CD4-positive, alpha-beta memory T cell (primary cell): ENCODE measurements at regions not wholly inside any gene's neighbourhood (a gene's known extent, or its start where the extent isn't known, plus 50 kb on each side); places are given as distances from the start of the nearest gene placed in this dataset.

Source experiments
- CTCF ChIA-PET: fragments of 350-600 bp; sonication (Branson Sonifier 250); formaldehyde crosslinking; loops from one replicate; lab custom pipeline; 2021; ENCODE audit warnings: inconsistent platforms; ENCODE audit not compliant: partially characterized antibody; lab: Charles Lee
- POLR2A ChIA-PET: fragments of 350-600 bp; sonication (Branson Sonifier 250); formaldehyde crosslinking; loops from one replicate; lab custom pipeline; 2021; ENCODE audit not compliant: partially characterized antibody; lab: Charles Lee
- DNase-seq, 5 donors: peaks; one replicate each; pipeline versions ENCODE4 v3.0.0 to v3.0.0-alpha.2; 2020 to 2022; ENCODE audit warnings: mixed read lengths in 1 of 5
- H3K27ac ChIP-seq: one replicate; pipeline ENCODE4 v1.7.0; 2013; ENCODE audit warnings: low read depth, low read length
- H3K27me3 ChIP-seq: 2 replicates; pipeline ENCODE4 v1.7.0; 2013; ENCODE audit warnings: mild to moderate bottlenecking, low read length, moderate library complexity; ENCODE audit not compliant: insufficient read depth
- H3K36me3 ChIP-seq: 2 replicates; pipeline ENCODE4 v1.7.0; 2013; ENCODE audit warnings: mild to moderate bottlenecking, low read length, moderate library complexity; ENCODE audit not compliant: insufficient read depth
- H3K4me1 ChIP-seq: 2 replicates; pipeline ENCODE4 v1.7.0; 2013; ENCODE audit warnings: mild to moderate bottlenecking, low read length, moderate library complexity; ENCODE audit not compliant: insufficient read depth
- H3K4me3 ChIP-seq, 2 donors: one replicate each; pipeline ENCODE4 v1.7.0; 2013; ENCODE audit warnings: low read length in 2 of 2, mild to moderate bottlenecking in 1 of 2
- H3K9me3 ChIP-seq, 2 donors: one replicate each; pipeline ENCODE4 v1.7.0; 2013; ENCODE audit warnings: low read length in 2 of 2, control low read depth in 1 of 2; ENCODE audit not compliant: control insufficient read depth in 1 of 2
- H3K27ac Mint-ChIP-seq, 7 donors: one replicate each; pipeline ENCODE4 v1.8.0; 2020 to 2021; ENCODE audit warnings: mixed read lengths in 7 of 7, mild to moderate bottlenecking in 6 of 7, inconsistent platforms in 3 of 7, moderate library complexity in 3 of 7
- H3K27me3 Mint-ChIP-seq, 2 donors: one replicate each; pipeline ENCODE4 v1.8.0; 2020 to 2021; ENCODE audit warnings: mixed read lengths in 2 of 2
- H3K36me3 Mint-ChIP-seq, 2 donors: one replicate each; pipeline ENCODE4 v1.8.0; 2020 to 2021; ENCODE audit warnings: mixed read lengths in 2 of 2, inconsistent platforms in 1 of 2, mild to moderate bottlenecking in 1 of 2
- H3K4me1 Mint-ChIP-seq, 4 donors: one replicate each; pipeline ENCODE4 v1.8.0; 2020 to 2021; ENCODE audit warnings: mixed read lengths in 4 of 4, mild to moderate bottlenecking in 1 of 4
- H3K4me3 Mint-ChIP-seq, 8 donors: one replicate each; pipeline ENCODE4 v1.8.0; 2020 to 2021; ENCODE audit warnings: mixed read lengths in 8 of 8, mild to moderate bottlenecking in 7 of 8, moderate library complexity in 6 of 8, inconsistent platforms in 3 of 8
- H3K9me3 Mint-ChIP-seq, 8 donors: one replicate each; pipeline ENCODE4 v1.8.0; 2020 to 2021; ENCODE audit warnings: mixed read lengths in 8 of 8, mild to moderate bottlenecking in 5 of 8, inconsistent platforms in 3 of 8, moderate library complexity in 1 of 8
- intact Hi-C: fragments of 100-400 bp; cut with micrococcal nuclease; formaldehyde crosslinking; loops from one replicate; pipeline ENCODE4 v1.15.1; 2023

GRCh38 chr21:17352996-17353655 lies 159.7 kb upstream of the CXADR start:
- Mint-ChIP-seq H3K36me3 (no peaks in the 10 kb centered on the region), H3K4me3 (no peak overlapping the region), H3K4me1 (no peaks in the 10 kb centered on the region), H3K27ac (no peak overlapping the region), H3K9me3 (peaks cover 0 to 8% (median under 1%) of the 10 kb centered on the region in 8 donors), H3K27me3 (peaks cover 2 to 3% of the 10 kb centered on the region in 2 donors)
- Histone ChIP-seq H3K36me3 (no peaks in the 10 kb centered on the region), H3K9me3 (no peaks in the 10 kb centered on the region), H3K27me3 (no peaks in the 10 kb centered on the region), H3K4me1 (no peaks in the 10 kb centered on the region), H3K27ac (no peak overlapping the region), H3K4me3 (no peak overlapping the region)
- POLR2A ChIA-PET: no interaction called here
- CTCF ChIA-PET: no interaction called here
- no peak for DNase-seq
- intact Hi-C loops: no loop called here

DNA sequence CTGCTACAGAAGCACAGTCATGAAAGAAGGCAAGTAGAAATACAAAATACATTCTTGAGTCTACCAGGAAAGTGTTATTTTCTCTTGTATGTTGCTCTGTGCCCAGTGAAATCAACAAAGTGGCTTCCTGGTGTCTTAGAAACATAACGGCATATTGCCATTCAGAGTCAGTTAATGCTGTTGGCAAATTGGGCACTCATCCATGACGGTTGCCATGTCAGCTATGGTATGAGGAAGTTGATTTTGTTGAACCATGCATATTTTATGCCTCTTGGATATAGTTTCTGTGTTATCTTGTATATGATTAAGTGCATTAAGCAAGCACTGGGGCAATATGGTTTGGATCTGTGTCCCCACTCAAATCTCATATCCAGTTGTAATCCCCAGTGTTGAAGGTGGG lies 153.1 kb upstream of the CXADR start:
- no peaks in the 10 kb centered on the region for H3K4me1 ChIP-seq
- DNase-seq: no peak
- H3K4me3 ChIP-seq: no peak overlapping the region
- H3K27me3 ChIP-seq: no peaks in the 10 kb centered on the region
- H3K4me3 Mint-ChIP-seq: no peak overlapping the region
- POLR2A ChIA-PET: no interaction called here
- no peak overlapping the region for H3K27ac ChIP-seq
- H3K36me3 ChIP-seq: no peaks in the 10 kb centered on the region
- H3K36me3 Mint-ChIP-seq: no peaks in the 10 kb centered on the region
- CTCF ChIA-PET: no interaction called here
- no peaks in the 10 kb centered on the region for H3K4me1 Mint-ChIP-seq
- no peaks in the 10 kb centered on the region for H3K9me3 ChIP-seq
- no peak overlapping the region for H3K27ac Mint-ChIP-seq
- H3K27me3 Mint-ChIP-seq: peaks cover 3% of the 10 kb centered on the region in 2 donors
- intact Hi-C loops: no loop called here
- peaks cover 0 to 4% (median 0%) of the 10 kb centered on the region in 8 donors for H3K9me3 Mint-ChIP-seq

DNA sequence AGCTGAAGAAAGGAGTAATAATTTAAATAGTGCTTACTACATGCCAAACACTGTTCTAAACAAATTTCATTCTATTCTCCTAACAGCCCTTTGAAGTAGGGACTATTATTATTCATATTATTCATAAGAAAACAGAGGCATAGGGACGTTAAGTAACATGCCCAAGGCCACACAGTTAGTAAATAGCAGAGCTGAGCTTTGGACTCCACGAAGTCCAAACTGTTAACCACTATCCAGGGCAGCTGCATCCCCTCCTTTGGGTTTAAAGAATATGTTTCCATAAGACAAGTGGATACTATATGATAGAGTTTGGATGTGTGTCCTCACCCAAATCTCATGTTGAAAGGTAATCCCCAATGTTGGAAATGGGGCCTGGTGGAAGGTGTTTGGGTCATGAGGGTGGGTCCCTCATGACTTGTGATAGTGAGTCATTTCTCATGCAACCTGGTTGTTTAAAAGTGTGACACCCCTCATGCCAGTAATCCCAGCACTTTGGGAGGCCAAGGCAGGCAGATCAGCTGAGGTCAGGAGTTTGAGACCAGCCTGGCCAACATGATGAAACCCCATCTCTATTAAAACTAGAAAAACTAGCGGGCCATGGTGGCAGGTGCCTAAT lies 144.0 kb upstream of the CXADR start:
- Histone ChIP-seq H3K36me3 (no peaks in the 10 kb centered on the region), H3K4me1 (no peaks in the 10 kb centered on the region), H3K27ac (no peak overlapping the region), H3K27me3 (no peaks in the 10 kb centered on the region), H3K9me3 (no peaks in the 10 kb centered on the region), H3K4me3 (no peak overlapping the region)
- Mint-ChIP-seq H3K27ac (no peak overlapping the region), H3K4me1 (no peaks in the 10 kb centered on the region), H3K27me3 (peaks cover 7 to 12% of the 10 kb centered on the region in 2 donors), H3K36me3 (no peaks in the 10 kb centered on the region), H3K9me3 (peaks cover 0 to 2% (median 0%) of the 10 kb centered on the region in 8 donors), H3K4me3 (no peak overlapping the region)
- ChIA-PET CTCF (interaction anchor here (0.6 to 1.6 kb wide), 2 partner anchors 20 to 312 kb away, joined by 3 read pairs; no protein-coding TSS in a partner anchor), POLR2A (no interaction called here)
- intact Hi-C loops: no loop called here
- no peak for DNase-seq

DNA sequence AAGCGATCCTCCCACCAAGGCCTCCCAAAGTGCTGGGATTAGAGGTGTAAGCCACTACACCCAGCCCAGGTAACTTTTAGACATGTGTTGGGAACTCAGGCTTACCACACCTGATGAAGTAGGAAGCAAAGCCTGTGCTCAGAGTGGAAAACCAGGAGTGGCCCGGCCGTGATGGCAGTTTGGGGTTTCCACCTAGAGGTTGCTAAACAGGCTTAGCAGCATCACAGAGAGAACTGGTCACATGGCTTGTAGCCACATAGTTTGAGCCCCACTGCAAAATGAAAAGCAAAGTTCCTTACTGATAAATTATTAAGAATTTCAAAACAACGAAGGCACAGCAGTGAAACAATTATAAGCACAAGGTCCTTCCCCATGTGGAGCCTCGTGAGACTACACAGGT lies 142.6 kb upstream of the CXADR start:
- Mint-ChIP-seq H3K27me3 (peaks cover 12 to 16% of the 10 kb centered on the region in 2 donors), H3K36me3 (no peaks in the 10 kb centered on the region), H3K27ac (no peak overlapping the region), H3K4me1 (no peaks in the 10 kb centered on the region), H3K9me3 (peaks cover 0 to 2% (median 0%) of the 10 kb centered on the region in 8 donors), H3K4me3 (no peak overlapping the region)
- no peaks in the 10 kb centered on the region for H3K9me3 ChIP-seq
- no peak for DNase-seq
- no peak overlapping the region for H3K4me3 ChIP-seq
- no peaks in the 10 kb centered on the region for H3K27me3 ChIP-seq
- intact Hi-C loops: no loop called here
- ChIA-PET POLR2A (no interaction called here), CTCF (no interaction called here)
- no peaks in the 10 kb centered on the region for H3K36me3 ChIP-seq
- H3K27ac ChIP-seq: no peak overlapping the region
- H3K4me1 ChIP-seq: no peaks in the 10 kb centered on the region

- no peak overlapping the region for H3K27ac Mint-ChIP-seq
- intact Hi-C loops: no loop called here
- Histone ChIP-seq H3K27me3 (no peaks in the 10 kb centered on the region), H3K4me3 (no peak overlapping the region), H3K4me1 (no peaks in the 10 kb centered on the region), H3K27ac (no peak overlapping the region), H3K9me3 (no peaks in the 10 kb centered on the region), H3K36me3 (no peaks in the 10 kb centered on the region)
- peaks cover 12 to 16% of the 10 kb centered on the region in 2 donors for H3K27me3 Mint-ChIP-seq
- POLR2A ChIA-PET: no interaction called here
- peaks cover 0 to 2% (median 0%) of the 10 kb centered on the region in 8 donors for H3K9me3 Mint-ChIP-seq
- H3K36me3 Mint-ChIP-seq: no peaks in the 10 kb centered on the region
- H3K4me1 Mint-ChIP-seq: no peaks in the 10 kb centered on the region
- no peak for DNase-seq
- CTCF ChIA-PET: no interaction called here
- H3K4me3 Mint-ChIP-seq: no peak overlapping the region
Observed at GRCh38 chr21:17370916-17371315, 141.9 kb upstream of the CXADR start.

DNA sequence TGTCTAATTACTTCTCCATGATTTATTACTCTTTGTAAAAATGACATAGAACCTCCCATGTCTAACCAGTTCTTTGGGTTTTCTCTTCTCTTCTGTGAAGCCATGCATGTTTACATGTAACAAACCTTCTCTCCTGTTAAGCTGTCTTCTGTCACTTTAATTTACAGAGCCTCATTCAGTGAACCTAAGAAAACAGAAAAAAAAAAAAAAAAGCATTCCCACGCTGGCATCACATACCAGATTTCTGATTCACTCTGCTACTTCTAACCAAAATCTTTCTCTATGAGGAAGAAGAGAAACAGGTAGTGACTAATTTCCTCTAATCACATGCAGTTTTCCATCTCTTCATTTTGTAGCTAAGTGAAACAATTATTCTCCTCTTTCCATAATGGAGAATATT lies 141.4 kb upstream of the CXADR start:
- no peaks in the 10 kb centered on the region for H3K36me3 ChIP-seq
- no peak overlapping the region for H3K27ac ChIP-seq
- no peaks in the 10 kb centered on the region for H3K27me3 ChIP-seq
- DNase-seq: no peak
- H3K4me1 ChIP-seq: no peaks in the 10 kb centered on the region
- Mint-ChIP-seq H3K4me1 (no peaks in the 10 kb centered on the region), H3K4me3 (no peak overlapping the region), H3K9me3 (peaks cover 0 to 2% (median 0%) of the 10 kb centered on the region in 8 donors), H3K27ac (no peak overlapping the region), H3K27me3 (peaks cover 12 to 16% of the 10 kb centered on the region in 2 donors), H3K36me3 (no peaks in the 10 kb centered on the region)
- ChIA-PET POLR2A (no interaction called here), CTCF (interaction anchor here (0.8 kb wide), 1 partner anchor 14 kb away, joined by 3 read pairs; no protein-coding TSS in a partner anchor)
- no peaks in the 10 kb centered on the region for H3K9me3 ChIP-seq
- intact Hi-C loops: no loop called here
- H3K4me3 ChIP-seq: no peak overlapping the region

DNA sequence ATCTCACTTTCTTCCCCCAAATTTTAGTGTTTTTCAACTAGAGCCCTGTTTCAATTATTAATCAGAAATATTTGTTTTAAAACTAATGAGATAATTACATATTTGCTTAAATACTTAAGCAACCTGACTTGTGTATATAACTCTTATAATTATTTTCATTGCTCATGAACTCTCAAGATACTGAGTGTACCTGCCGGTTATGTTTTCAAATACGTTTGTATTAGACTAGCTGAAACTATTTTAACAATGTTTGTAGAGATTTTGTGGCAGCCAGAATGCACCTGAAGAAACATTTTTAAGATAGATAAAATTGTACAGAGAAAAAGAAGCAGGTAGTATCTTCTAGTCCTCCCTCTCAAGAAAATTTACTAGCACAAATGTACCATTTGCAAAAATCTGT lies 140.6 kb upstream of the CXADR start:
- intact Hi-C loops: no loop called here
- DNase-seq: no peak
- Histone ChIP-seq H3K27me3 (no peaks in the 10 kb centered on the region), H3K4me1 (no peaks in the 10 kb centered on the region), H3K36me3 (no peaks in the 10 kb centered on the region), H3K27ac (no peak overlapping the region), H3K9me3 (no peaks in the 10 kb centered on the region), H3K4me3 (no peak overlapping the region)
- Mint-ChIP-seq H3K27me3 (peaks cover 12 to 16% of the 10 kb centered on the region in 2 donors), H3K27ac (no peak overlapping the region), H3K4me3 (no peak overlapping the region), H3K9me3 (peaks cover 0 to 2% (median 0%) of the 10 kb centered on the region in 8 donors), H3K36me3 (no peaks in the 10 kb centered on the region), H3K4me1 (no peaks in the 10 kb centered on the region)
- ChIA-PET CTCF (interaction anchor here (0.8 kb wide), 1 partner anchor 14 kb away, joined by 3 read pairs; no protein-coding TSS in a partner anchor), POLR2A (no interaction called here)
